ENCODE measurements at regions not wholly inside any gene's neighbourhood (a gene's known extent, or its start where the extent isn't known, plus 50 kb on each side); places are given as distances from the start of the nearest gene placed in this dataset.

GRCh38 chr14:79991866-79992265, 219.4 kb downstream of the DIO2 start:
- TF ChIP-seq CTCF (IDR thresholded peaks at IDR 0.05; ENCODE audit: low read depth, low read length) = no peak
- Histone ChIP-seq H3K4me3 (no peak overlapping the region), H3K36me3 (no peaks in the 10 kb centered on the region), H3K27ac (no peak overlapping the region), H3K4me1 (ENCODE audit: low read depth) (no peaks in the 10 kb centered on the region), H3K27me3 (peaks cover 34% of the 10 kb centered on the region), H3K9me3 (ENCODE audit: low read depth) (no peaks in the 10 kb centered on the region)
- DNase-seq (ENCODE audit: low read depth in 1 of 2, low spot score in 1 of 2) = no peak

DNA sequence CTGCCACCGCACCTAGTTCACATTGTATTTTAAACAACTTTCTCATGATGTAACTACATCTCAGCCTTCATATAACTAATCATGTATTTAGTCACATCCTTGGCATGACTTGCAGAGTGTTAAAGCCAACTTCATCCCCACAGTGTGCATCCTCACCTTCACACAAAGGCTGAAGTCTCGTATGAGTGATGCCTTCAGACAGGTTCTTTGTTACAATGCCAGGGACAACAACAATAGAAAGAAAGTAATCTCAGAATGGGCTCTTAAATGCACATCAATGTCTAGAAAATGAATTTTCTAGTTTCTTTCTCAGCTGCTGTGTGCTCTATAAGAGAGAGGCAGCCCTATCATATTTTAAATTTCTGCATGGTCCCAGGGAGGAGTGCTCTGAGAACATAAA, 221.3 kb downstream of the DIO2 start:
- no peaks in the 10 kb centered on the region for H3K4me1 ChIP-seq (ENCODE audit: low read depth)
- H3K9me3 ChIP-seq (ENCODE audit: low read depth) = no peaks in the 10 kb centered on the region
- peaks cover 18% of the 10 kb centered on the region for H3K27me3 ChIP-seq
- H3K27ac ChIP-seq = no peak overlapping the region
- H3K36me3 ChIP-seq = no peaks in the 10 kb centered on the region
- TF ChIP-seq CTCF (IDR thresholded peaks at IDR 0.05; ENCODE audit: low read depth, low read length) = no peak
- H3K4me3 ChIP-seq = no peak overlapping the region
- no peak for DNase-seq (ENCODE audit: low read depth in 1 of 2, low spot score in 1 of 2)

GRCh38 chr14:79986251-79986650, 225.1 kb downstream of the DIO2 start:
- Histone ChIP-seq H3K27me3 (peaks cover 5% of the 10 kb centered on the region), H3K9me3 (ENCODE audit: low read depth) (no peaks in the 10 kb centered on the region), H3K4me1 (ENCODE audit: low read depth) (peaks cover 16% of the 10 kb centered on the region), H3K27ac (no peak overlapping the region), H3K36me3 (no peaks in the 10 kb centered on the region), H3K4me3 (no peak overlapping the region)
- TF ChIP-seq CTCF (IDR thresholded peaks at IDR 0.05; ENCODE audit: low read depth, low read length) = no peak
- peak in 1 of 2 donors; percentile 2 for DNase-seq (ENCODE audit: low read depth in 1 of 2, low spot score in 1 of 2)

- DNase-seq (ENCODE audit: low read depth in 1 of 2, low spot score in 1 of 2) = no peak
- Histone ChIP-seq H3K27me3 (no peaks in the 10 kb centered on the region), H3K4me1 (ENCODE audit: low read depth) (no peaks in the 10 kb centered on the region), H3K36me3 (no peaks in the 10 kb centered on the region), H3K9me3 (ENCODE audit: low read depth) (no peaks in the 10 kb centered on the region), H3K4me3 (no peak overlapping the region), H3K27ac (no peak overlapping the region)
- TF ChIP-seq CTCF (IDR thresholded peaks at IDR 0.05; ENCODE audit: low read depth, low read length) = no peak
Observed at GRCh38 chr14:79972230-79972629, 239.1 kb downstream of the DIO2 start.

DNA sequence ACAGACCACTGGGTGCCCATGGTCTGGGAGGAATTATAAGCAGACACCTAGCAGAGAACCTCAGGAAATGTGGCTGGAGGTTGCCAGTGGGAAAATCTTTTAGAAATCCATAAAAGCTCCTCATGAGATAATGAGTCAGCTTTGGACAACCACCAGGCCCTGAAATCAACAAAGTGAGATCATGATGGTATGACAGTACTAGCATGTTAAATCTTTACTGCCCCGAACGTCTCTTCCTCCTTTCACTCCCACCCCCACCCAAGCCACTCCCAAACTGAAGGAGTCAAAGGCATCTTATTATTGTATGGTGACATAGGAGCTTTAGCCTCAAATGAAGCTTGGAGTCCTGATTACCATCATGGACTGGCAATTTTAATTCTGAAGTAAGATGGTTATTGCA, 240.0 kb downstream of the DIO2 start:
- H3K27me3 ChIP-seq = no peaks in the 10 kb centered on the region
- H3K27ac ChIP-seq = no peak overlapping the region
- H3K4me1 ChIP-seq (ENCODE audit: low read depth) = no peaks in the 10 kb centered on the region
- H3K9me3 ChIP-seq (ENCODE audit: low read depth) = no peaks in the 10 kb centered on the region
- TF ChIP-seq CTCF (IDR thresholded peaks at IDR 0.05; ENCODE audit: low read depth, low read length) = no peak
- DNase-seq (ENCODE audit: low read depth in 1 of 2, low spot score in 1 of 2) = no peak
- no peaks in the 10 kb centered on the region for H3K36me3 ChIP-seq
- H3K4me3 ChIP-seq = no peak overlapping the region

- TF ChIP-seq CTCF (IDR thresholded peaks at IDR 0.05; ENCODE audit: low read depth, low read length) = no peak
- no peak for DNase-seq (ENCODE audit: low read depth in 1 of 2, low spot score in 1 of 2)
- Histone ChIP-seq H3K27me3 (no peaks in the 10 kb centered on the region), H3K4me1 (ENCODE audit: low read depth) (no peaks in the 10 kb centered on the region), H3K27ac (no peak overlapping the region), H3K9me3 (ENCODE audit: low read depth) (no peaks in the 10 kb centered on the region), H3K36me3 (no peaks in the 10 kb centered on the region), H3K4me3 (no peak overlapping the region)
Observed at GRCh38 chr14:79967453-79967852, 243.9 kb downstream of the DIO2 start.
